Neural cell (in vitro differentiated cells): ENCODE measurements at regions not wholly inside any gene's neighbourhood (a gene's known extent, or its start where the extent isn't known, plus 50 kb on each side); places are given as distances from the start of the nearest gene placed in this dataset.

Experiments
- H2AFZ ChIP-seq: fragments of 200-600, 300-800 bp; sonication (generic), shearing (Covaris generic); 2 replicates; pipeline ENCODE4 v1.6.0; 2014; ENCODE audit warnings: low read depth, mild to moderate bottlenecking, antibody characterized with exemption, low read length, moderate library complexity
- H3F3A ChIP-seq: fragments of 200-600 bp; shearing (Covaris generic); 2 replicates; pipeline ENCODE4 v1.6.1; 2016; ENCODE audit warnings: mild to moderate bottlenecking, moderate library complexity, mixed read lengths, antibody characterized with exemption, low read length; ENCODE audit not compliant: insufficient read depth, poor library complexity, severe bottlenecking
- H3K27ac ChIP-seq: fragments of 200-600, 300-800 bp; sonication (generic), shearing (Covaris generic); 2 replicates; pipeline ENCODE4 v1.5.1; 2014; ENCODE audit warnings: mild to moderate bottlenecking, low read length, moderate library complexity
- H3K27me3 ChIP-seq: fragments of 300-800, 200-600 bp; sonication (generic), shearing (Covaris generic); 2 replicates; pipeline ENCODE4 v1.6.0; 2014; ENCODE audit warnings: mild to moderate bottlenecking, low read depth, low read length, moderate library complexity; ENCODE audit not compliant: insufficient read depth
- H3K36me3 ChIP-seq: fragments of 300-800, 200-600 bp; sonication (generic), shearing (Covaris generic); 2 replicates; pipeline ENCODE4 v1.5.1; 2014; ENCODE audit warnings: mild to moderate bottlenecking, antibody characterized with exemption, low read length, moderate library complexity; ENCODE audit not compliant: insufficient read depth
- H3K4me2 ChIP-seq: fragments of 300-800, 200-600 bp; sonication (generic), shearing (Covaris generic); 2 replicates; pipeline ENCODE4 v1.6.0; 2014; ENCODE audit warnings: mild to moderate bottlenecking, low read length
- H3K4me3 ChIP-seq: fragments of 300-800, 200-600 bp; sonication (generic), shearing (Covaris generic); 2 replicates; pipeline ENCODE4 v1.5.1; 2014; ENCODE audit warnings: mild to moderate bottlenecking, low read length, moderate library complexity
- H3K79me2 ChIP-seq: fragments of 200-600 bp; shearing (Covaris generic); replicated peaks from 2 replicates; pipeline ENCODE4 v1.6.0; 2014; ENCODE audit warnings: mild to moderate bottlenecking, low read length, moderate library complexity; ENCODE audit not compliant: insufficient read depth
- H3K9ac ChIP-seq: fragments of 300-800, 200-600 bp; sonication (generic), shearing (Covaris generic); 2 replicates; pipeline ENCODE4 v1.6.1; 2016; ENCODE audit warnings: mild to moderate bottlenecking, low read length, mixed read lengths
- H3K9me2 ChIP-seq: fragments of 200-600 bp; shearing (Covaris generic); 2 replicates; pipeline ENCODE4 v1.6.1; 2016; ENCODE audit warnings: mild to moderate bottlenecking, low read length, mixed read lengths; ENCODE audit not compliant: insufficient read depth
- H3K9me3 ChIP-seq: fragments of 200-600, 300-800 bp; sonication (generic), shearing (Covaris generic); 2 replicates; pipeline ENCODE4 v1.6.1; 2016; ENCODE audit warnings: mild to moderate bottlenecking, mixed run types, low read length, moderate library complexity, mixed read lengths
- H4K20me1 ChIP-seq: fragments of 200-600 bp; shearing (Covaris generic); 2 replicates; pipeline ENCODE4 v1.6.1; 2016; ENCODE audit warnings: mild to moderate bottlenecking, mixed run types; ENCODE audit not compliant: insufficient read depth
- EP300 ChIP-seq: fragments of 450-650 bp; conservative IDR thresholded peaks from 2 replicates; pipeline ENCODE4 v1.6.1; 2014; ENCODE audit warnings: antibody characterized with exemption, mild to moderate bottlenecking, moderate library complexity; ENCODE audit not compliant: poor library complexity, severe bottlenecking
- EZH2 ChIP-seq: fragments of 200-600, 300-800 bp; shearing (Covaris generic), sonication (generic); IDR thresholded peaks from 2 replicates; pipeline ENCODE4 v1.6.1; 2014; ENCODE audit warnings: antibody characterized with exemption, low read length, borderline replicate concordance, mild to moderate bottlenecking; ENCODE audit not compliant: insufficient read depth, poor library complexity, severe bottlenecking
- MXI1 ChIP-seq: fragments of 450-650 bp; conservative IDR thresholded peaks from 2 replicates; pipeline ENCODE4 v1.6.1; 2014; ENCODE audit warnings: antibody characterized with exemption, mild to moderate bottlenecking; ENCODE audit not compliant: poor library complexity, severe bottlenecking
- POLR2AphosphoS5 ChIP-seq: IDR thresholded peaks from 2 replicates; pipeline ENCODE4 v1.6.1; 2012
- RAD21 ChIP-seq: fragments of 450-650 bp; conservative IDR thresholded peaks from 2 replicates; pipeline ENCODE4 v1.6.1; 2014; ENCODE audit warnings: antibody characterized with exemption, mild to moderate bottlenecking, moderate library complexity
- SMC3 ChIP-seq: fragments of 450-650 bp; conservative IDR thresholded peaks from 2 replicates; pipeline ENCODE4 v1.6.1; 2014; ENCODE audit warnings: antibody characterized with exemption, mild to moderate bottlenecking, moderate library complexity; ENCODE audit not compliant: poor library complexity
- TAF1 ChIP-seq: IDR thresholded peaks from 2 replicates; pipeline ENCODE4 v1.6.1; 2012; ENCODE audit warnings: low read depth
- TF ChIP-seq, protein P1 (sequence below): fragments of 450-650 bp; IDR thresholded peaks from 2 replicates; pipeline ENCODE4 v1.5.1; 2014; ENCODE audit warnings: antibody characterized with exemption, mild to moderate bottlenecking, moderate library complexity; ENCODE audit not compliant: poor library complexity, severe bottlenecking
- TF ChIP-seq, protein P2 (sequence below): IDR thresholded peaks from 2 replicates; pipeline ENCODE4 v1.6.1; 2012; ENCODE audit warnings: borderline replicate concordance

DNA sequence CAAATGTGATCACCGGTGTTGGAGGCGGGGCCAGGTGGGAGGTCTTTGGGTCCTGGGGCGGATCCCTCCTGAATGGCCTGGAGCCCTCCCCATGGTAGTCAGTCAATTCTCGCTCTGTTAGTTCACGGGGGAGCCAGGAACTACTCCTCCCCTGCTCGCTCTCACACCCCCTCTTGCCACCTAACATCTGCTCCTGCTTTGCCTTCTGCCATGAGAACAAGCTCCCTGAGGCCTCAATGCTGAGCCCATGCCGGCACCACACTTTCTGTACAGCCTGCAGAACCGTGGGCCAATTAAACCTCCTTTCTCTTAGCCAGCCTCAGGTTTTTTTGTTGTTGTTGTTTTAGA lies 135.7 kb downstream of the SHANK2 start:
- no peak overlapping the region for H2AFZ ChIP-seq
- no peaks in the 10 kb centered on the region for H3K36me3 ChIP-seq
- H3K9me3 ChIP-seq = no peaks in the 10 kb centered on the region
- H3F3A ChIP-seq = no peaks in the 10 kb centered on the region
- no peaks in the 10 kb centered on the region for H3K79me2 ChIP-seq
- TF ChIP-seq, protein P1, sequence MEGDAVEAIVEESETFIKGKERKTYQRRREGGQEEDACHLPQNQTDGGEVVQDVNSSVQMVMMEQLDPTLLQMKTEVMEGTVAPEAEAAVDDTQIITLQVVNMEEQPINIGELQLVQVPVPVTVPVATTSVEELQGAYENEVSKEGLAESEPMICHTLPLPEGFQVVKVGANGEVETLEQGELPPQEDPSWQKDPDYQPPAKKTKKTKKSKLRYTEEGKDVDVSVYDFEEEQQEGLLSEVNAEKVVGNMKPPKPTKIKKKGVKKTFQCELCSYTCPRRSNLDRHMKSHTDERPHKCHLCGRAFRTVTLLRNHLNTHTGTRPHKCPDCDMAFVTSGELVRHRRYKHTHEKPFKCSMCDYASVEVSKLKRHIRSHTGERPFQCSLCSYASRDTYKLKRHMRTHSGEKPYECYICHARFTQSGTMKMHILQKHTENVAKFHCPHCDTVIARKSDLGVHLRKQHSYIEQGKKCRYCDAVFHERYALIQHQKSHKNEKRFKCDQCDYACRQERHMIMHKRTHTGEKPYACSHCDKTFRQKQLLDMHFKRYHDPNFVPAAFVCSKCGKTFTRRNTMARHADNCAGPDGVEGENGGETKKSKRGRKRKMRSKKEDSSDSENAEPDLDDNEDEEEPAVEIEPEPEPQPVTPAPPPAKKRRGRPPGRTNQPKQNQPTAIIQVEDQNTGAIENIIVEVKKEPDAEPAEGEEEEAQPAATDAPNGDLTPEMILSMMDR = no peak
- TF ChIP-seq, protein P2, sequence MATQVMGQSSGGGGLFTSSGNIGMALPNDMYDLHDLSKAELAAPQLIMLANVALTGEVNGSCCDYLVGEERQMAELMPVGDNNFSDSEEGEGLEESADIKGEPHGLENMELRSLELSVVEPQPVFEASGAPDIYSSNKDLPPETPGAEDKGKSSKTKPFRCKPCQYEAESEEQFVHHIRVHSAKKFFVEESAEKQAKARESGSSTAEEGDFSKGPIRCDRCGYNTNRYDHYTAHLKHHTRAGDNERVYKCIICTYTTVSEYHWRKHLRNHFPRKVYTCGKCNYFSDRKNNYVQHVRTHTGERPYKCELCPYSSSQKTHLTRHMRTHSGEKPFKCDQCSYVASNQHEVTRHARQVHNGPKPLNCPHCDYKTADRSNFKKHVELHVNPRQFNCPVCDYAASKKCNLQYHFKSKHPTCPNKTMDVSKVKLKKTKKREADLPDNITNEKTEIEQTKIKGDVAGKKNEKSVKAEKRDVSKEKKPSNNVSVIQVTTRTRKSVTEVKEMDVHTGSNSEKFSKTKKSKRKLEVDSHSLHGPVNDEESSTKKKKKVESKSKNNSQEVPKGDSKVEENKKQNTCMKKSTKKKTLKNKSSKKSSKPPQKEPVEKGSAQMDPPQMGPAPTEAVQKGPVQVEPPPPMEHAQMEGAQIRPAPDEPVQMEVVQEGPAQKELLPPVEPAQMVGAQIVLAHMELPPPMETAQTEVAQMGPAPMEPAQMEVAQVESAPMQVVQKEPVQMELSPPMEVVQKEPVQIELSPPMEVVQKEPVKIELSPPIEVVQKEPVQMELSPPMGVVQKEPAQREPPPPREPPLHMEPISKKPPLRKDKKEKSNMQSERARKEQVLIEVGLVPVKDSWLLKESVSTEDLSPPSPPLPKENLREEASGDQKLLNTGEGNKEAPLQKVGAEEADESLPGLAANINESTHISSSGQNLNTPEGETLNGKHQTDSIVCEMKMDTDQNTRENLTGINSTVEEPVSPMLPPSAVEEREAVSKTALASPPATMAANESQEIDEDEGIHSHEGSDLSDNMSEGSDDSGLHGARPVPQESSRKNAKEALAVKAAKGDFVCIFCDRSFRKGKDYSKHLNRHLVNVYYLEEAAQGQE = no peak
- TF ChIP-seq EZH2 (no peak), TAF1 (no peak), POLR2AphosphoS5 (no peak), MXI1 (no peak), SMC3 (no peak), RAD21 (no peak), EP300 (no peak)
- no peak overlapping the region for H3K4me3 ChIP-seq
- no peak overlapping the region for H3K9ac ChIP-seq
- no peaks in the 10 kb centered on the region for H4K20me1 ChIP-seq
- no peaks in the 10 kb centered on the region for H3K27me3 ChIP-seq
- H3K9me2 ChIP-seq = no peaks in the 10 kb centered on the region
- H3K4me2 ChIP-seq = no peak overlapping the region
- H3K27ac ChIP-seq = no peak overlapping the region

DNA sequence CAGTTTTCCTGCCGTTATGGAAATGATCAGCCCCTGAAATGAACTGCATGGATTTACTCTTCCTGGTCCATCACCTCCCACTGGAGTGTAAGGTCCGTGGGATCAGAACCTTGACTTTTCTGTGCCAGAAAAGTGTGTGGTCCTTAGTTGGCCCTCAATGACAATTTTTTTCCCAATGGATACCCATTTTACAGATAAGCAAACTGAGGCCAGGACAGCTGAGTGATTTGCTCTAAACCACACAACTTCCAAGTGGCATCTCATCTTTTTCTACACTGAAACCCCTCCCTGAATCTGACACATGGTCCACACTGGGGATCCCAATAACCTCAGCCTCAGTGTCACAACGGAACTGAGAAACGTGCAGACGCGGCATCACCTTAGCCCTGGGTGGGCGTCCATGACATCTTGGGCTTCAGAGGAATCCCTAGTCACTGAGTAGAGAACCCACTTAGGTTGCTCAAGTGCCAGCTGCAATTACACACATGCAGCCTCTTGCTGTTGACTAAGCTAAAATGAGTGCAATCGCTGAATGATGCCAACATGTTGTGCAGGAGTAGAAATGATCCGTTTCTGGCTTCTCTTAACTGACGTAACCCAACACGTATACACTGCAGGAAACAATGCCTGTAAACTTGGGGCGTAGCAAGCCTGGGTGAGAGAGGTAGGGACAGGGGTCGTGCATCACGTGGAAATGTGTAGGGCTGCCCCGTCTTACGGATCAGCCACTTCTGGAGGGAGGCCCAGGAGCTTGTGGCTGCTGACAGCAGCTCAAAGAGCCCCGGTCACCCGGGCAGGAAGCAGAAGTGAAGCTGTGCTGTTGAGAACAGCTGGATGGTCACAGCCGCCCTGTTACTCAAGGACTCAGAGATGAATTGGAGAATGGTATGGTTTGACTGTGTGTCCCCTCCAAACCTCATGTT lies 136.3 kb downstream of the SHANK2 start:
- Histone ChIP-seq H4K20me1 (no peaks in the 10 kb centered on the region), H3K4me2 (no peak overlapping the region), H3K27me3 (no peaks in the 10 kb centered on the region), H3K36me3 (no peaks in the 10 kb centered on the region), H3F3A (no peaks in the 10 kb centered on the region), H3K9me3 (no peaks in the 10 kb centered on the region), H2AFZ (no peak overlapping the region), H3K27ac (no peak overlapping the region), H3K4me3 (no peak overlapping the region), H3K79me2 (no peaks in the 10 kb centered on the region), H3K9ac (no peak overlapping the region), H3K9me2 (no peaks in the 10 kb centered on the region)
- TF ChIP-seq, protein P2 = no peak
- TF ChIP-seq SMC3 (no peak), RAD21 (no peak), MXI1 (no peak), TAF1 (no peak)
